CD4-positive, alpha-beta T cell treated with Interleukin-4 for 4 hours (primary cell): ENCODE measurements at regions not wholly inside any gene's neighbourhood (a gene's known extent, or its start where the extent isn't known, plus 50 kb on each side); places are given as distances from the start of the nearest gene placed in this dataset.
A peak's percentile ranks its signal among the peaks of the same experiment; 100 is the strongest.

Experiments
- DNase-seq: peaks from one replicate; pipeline ENCODE4 v3.0.0-alpha.2; 2020

DNA sequence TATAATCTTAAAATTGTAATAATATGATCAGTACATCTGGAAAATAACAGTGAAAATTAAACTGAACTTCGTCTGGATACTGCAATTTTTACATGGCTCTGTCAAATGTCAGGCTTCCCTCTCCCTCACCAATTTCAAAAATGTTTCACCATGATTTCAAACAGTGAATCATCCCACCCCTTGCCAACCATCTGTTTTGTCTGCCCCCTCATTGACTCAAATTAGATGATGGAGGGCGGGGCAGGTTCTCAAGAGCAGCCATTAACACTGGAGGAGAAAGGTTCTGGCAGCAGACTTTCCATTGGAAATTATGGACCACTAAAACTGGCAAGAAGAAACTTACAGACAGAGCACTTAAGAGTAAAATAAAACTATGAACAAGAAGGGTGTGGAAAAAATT, 1195.7 kb upstream of the ZEB2 start:
- DNase-seq: no peak

DNA sequence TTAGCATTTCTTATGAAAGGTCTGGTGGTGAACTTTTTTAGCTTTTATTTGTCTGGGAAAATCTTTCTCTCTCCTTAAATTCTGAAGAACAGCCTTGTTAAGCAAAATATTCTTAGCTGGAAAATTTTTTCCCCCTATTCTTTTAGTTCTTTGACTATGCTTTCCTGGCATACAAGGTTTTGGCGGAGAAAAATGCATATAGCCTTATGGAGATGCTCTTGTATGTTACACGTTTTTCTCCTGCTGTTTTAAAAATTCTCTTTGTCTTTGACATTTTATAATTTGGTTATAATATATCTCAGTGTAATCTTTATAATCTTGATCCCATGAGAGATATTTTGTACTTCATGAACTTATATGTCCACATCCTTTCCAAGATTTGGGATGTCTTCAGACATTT, 1190.4 kb upstream of the ZEB2 start:
- DNase-seq: no peak

DNA sequence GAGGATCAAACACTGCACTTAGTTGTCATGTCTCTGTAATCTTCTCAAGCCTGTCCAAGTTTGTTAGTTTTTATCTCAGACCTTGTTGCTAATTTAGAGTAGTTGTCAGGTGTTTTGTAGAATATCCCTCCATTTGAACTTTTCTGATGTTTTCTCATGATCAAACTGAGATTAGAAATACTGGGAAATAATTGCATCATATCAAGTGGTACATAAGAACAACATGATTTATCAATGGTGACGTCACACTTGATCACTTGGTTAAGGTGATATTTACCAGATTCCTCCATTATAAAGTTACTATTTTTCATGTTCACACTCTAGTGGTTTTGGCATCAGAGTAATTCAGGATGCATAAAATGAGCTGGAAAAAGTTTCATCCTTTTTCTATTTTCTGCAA, 1182.4 kb upstream of the ZEB2 start:
- no peak for DNase-seq

DNA sequence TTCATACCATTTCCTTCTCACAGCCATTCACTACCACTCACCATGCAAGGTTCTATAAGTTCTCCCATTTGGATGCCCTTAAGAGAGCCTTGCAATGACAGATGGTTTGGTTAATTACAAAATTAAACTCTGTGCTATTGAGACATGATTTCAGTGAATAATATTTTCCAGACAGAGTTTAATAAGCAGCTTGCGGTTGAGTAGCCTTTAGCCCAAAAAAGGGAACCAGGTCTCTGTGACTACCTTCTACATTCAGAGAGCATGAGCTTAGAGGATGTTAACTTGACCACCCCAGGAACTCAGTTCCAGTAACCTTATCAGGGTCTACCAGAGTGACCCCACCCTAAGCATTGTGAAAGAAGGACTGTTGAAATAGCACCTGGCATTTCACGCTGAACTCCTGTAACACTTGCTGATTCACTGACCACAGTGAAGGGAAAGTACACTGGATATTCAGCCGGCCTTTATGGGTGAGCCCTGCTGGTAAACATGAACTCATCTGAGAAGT, 1173.1 kb upstream of the ZEB2 start:
- peak; percentile 22 for DNase-seq

DNA sequence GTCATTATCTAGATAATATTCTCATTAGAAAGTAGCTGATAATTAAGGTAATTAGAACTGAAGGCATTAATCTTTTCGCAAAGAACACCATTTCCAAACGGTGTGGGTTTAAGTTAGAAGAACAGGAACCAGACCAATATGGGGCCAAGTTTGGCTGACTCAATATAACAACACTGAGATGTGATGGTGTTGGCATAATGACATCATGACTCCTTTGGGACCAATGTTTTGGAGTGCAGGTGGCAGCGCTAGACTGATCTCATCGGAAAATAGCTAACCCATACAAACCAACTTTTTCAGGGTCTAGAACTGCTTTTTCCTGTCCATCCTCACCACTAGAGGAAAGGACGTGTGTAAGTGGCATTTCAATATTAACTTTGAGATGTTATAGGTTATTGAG, 1171.7 kb upstream of the ZEB2 start:
- DNase-seq: no peak

DNA sequence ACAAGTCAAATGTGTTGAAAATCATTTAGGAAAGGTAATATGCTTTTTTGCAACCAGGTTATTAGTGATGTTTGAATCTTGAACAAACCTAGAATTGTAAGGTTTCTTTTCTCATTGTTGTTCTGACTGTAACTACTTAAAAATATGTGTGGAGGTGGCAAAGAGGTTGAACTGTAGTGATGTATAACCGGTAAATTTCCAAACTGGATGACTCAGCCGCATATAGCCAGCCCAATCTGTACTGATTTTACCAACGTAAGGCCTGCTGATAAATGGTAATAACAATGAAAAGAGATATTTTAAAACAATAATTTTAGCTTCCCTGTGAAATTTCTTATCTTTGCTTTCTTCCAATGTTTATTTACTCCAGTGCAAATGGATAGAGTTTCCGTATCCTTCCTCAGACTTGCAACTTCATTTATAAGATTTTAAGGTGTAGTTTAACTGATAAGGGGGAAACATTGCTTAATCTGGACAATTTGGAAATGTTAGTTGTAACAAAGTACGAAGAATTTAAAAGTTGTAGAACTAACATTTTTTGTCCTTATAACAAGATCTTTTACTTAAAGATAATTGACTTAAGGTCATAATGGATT, 1170.4 kb upstream of the ZEB2 start:
- no peak for DNase-seq

DNA sequence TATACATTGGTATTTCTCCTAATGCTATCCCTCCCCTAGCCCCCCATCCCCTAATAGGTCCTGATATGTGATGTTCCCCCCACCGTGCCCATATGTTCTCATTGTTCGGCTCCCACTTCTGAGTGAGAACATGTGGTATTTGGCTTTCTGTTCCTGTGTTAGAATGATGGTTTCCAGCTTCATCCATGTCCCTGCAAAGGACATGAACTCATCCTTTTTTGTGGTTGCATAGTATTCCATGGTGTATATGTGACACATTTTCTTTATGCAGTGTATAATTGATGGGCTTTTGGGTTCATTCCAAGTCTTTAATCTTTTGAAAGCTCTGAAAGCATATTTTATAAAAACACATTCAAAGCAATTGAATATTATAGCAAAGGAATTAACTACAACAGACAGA, 1169.4 kb upstream of the ZEB2 start:
- DNase-seq: no peak

DNA sequence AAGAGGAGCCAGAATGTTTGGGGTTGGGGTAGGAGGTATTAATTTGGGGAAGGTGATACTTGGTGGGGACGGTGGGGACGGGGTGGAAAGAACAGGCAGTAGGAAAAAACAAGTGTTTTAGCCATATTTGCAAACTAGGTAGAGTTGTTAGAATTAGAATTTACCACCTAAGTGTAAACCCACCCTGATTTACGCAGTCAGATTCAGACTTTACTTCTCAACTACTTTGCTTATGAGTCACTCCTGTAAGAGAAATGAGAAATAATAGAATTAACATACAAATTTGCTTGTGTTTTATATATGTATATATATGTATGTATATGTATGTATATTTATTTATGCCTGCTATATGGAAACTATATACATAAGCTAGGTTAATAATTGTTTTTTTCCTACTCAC, 1168.2 kb upstream of the ZEB2 start:
- DNase-seq: no peak

DNA sequence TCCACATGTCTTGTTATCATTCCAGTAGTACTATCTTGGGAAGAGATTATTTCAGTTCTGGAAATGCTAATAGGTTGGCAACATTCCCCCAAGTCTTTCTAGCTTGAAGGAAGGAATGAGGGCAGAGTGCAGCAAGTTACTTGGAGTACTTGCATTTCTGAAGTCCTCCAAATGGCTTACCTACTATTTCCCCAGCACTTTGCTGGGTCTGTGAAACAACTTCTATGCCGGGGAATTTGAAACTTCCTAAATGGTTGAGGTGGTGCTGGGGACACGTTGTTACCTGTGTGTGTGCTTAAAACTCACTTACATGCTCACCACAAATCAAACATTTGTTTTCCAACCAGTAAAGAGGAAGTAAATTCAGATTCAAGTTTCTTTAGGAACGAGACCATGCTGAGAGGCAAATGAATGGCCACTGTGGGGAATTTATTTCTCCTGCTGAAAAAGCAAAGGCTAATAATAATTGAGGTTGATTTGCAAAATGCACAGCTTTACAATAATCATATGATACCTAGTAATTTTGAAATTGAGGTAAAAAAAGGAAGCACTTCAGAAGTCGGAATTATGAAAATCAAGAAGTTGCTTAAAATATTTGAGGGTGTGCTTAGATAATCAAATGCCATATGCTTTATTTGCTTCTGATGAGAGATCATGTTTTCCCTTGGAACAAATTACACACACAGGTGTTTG, 1167.7 kb upstream of the ZEB2 start:
- DNase-seq: no peak

DNA sequence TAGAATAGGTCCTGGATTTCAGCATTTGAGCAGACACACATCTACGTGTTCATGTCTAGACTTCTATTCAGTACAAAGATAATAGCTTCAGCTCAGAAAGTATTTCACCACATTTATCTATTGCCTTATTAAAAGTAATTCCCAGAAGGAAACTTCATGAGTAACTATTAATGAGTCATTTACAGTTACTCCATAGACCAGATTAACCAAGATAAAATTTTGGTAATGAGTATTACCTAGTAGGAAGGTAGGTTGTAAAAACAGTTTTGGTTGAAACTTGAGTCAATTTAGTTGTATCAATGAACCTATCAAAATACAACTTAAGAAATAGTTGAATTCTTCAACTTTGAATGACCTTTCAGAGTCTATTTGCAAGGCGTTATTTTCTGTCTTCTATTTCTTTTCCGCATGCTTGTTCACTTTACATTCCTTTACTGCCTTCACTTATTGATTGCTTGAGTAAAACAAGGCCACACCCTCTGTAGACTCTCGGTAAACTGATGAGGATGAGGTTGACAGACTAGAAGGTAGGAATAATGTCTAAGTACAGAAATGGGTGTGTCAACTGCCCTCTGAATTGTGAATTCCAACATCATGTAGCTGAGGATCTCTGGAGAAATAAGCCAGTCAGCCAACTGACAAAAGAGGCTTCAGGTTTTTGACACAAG, 1165.6 kb upstream of the ZEB2 start:
- DNase-seq: no peak

DNA sequence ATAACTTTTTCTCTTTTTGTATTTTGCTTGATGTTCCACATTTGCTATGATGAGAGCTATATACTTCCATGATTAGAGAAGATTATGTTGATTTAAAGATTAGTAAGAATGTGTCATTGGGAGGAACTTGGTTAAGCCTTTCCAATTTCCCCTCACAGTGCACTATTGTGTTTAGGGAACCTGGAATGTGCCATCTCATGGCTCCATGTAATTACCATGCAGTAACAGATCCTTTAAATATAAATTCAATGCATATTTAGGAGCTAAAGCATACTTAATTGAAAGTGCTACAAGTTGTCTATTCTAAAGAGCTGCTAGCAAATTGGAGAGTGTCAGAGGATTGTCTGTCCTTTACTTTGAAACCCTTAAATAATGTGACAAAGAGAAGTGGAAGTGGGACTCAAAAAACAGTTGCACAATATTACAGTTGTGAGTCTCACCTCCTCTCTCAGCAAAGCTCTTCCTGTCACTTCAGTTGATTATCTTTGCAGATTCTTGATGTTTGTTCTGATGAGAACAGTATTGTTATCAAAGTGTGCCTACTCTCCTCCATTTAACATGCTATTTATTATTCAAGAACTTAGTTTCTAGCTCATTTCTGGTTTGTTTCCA, 1162.7 kb upstream of the ZEB2 start:
- DNase-seq: no peak

DNA sequence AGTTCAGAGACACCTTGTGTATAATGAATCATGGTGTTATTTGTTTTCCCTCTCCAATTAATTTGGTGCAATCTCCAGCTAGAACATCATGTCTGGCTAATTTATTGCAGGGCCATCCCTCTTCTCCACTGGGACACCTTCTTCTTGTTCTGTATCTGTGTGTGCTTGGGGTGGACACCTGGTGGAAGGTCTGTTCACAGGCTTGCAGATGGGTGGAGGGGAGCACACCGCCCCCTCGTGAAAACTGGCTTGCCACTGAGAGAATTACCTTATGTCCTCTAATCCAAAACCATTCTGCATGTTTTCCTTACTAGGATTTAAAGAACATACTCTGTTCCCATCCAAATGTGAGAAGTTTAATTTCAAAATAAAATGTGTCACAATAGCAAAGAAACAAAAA, 1160.4 kb upstream of the ZEB2 start:
- DNase-seq: no peak

DNA sequence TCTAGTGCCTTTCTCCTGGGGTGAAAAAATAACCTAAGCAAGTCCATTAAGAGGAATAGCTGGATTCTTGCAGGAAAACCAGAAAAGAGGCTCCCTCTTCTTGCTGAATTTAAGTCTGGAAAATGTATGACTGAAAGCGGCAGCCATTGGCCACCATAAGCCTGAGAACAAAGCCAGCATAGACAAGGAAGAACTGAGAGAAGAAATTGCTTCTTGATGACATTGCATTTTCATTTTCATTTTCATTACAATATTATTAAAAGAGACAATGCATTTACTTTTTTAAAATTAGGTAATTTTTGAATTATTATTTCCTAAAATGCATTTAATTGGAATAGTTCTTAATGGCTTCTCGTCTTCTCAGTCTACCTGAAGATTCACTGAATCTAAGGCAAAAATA, 1157.5 kb upstream of the ZEB2 start:
- DNase-seq: no peak

DNA sequence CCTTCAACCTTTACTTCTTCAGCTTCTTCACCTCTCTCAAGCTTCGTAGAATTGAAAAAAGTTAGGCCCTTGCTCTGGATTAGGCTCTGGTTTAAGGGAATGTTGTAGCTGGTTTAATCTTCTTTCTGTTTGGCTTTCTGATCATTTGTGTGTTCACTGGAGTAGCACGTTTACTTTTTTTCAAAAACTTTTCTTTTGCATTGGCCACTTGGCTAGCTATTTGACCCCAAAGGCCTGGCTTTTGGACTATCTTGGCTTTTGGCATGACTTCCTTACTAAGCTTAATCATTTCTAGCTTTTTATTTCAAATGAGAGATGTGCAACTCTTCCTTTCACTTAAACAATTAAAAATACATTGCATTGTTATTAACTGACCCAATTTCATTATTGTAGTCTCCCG, 1154.8 kb upstream of the ZEB2 start:
- DNase-seq: no peak

DNA sequence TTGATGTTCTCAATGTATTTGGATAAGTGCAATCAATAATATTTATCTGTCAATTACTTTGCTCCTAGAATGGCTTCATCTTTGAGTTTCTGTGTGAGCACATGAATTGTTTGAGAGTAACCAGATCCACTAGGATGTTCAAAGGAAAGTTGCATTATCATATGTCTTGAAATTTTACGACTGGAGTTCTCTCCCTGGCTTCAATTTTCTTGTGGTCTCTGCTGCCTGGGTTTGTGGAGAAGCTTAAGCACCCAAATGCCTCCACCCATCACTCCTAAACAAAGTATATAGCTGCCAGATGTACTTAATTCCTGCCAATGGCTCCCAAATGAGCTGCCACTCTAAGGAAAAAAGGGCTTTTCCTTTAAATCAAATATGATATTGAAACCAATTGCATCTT, 1149.4 kb upstream of the ZEB2 start:
- no peak for DNase-seq

DNA sequence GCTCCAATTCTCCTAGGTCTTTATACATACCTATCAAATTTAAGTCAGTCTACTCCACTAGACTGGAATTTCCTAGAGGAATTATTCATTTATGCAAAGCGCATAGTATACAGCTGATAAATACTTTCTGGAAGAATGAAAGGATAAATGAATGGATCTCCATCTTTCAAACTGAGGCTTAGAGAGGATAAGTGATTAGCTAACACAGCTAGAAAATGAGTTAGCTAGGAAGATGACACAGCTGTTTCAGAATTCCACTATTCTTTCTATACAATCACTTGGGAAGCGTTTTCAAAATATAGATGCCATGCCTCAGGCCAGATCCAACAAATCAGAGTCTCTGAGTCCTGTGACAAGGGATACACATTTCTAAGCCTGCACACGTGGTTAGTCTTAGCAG, 1146.6 kb upstream of the ZEB2 start:
- DNase-seq: no peak

DNA sequence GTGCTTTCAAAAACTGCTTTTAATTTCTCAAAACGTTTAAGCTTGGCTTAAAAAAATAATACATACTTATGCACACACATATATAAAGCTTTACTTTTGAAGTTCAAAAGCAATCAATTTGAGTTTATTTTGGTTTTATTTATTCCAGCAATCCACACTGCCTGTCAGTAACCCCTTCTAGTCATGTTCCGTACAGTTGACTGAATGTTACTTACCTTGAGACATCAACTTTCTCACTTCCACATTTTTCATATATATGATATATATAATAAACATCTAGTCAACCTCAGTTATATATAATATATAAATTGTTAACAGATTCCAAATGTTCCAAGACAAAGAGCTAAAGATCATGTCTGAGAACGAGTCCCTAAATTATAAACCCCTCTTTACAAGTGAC, 1137.3 kb upstream of the ZEB2 start:
- DNase-seq: no peak

DNA sequence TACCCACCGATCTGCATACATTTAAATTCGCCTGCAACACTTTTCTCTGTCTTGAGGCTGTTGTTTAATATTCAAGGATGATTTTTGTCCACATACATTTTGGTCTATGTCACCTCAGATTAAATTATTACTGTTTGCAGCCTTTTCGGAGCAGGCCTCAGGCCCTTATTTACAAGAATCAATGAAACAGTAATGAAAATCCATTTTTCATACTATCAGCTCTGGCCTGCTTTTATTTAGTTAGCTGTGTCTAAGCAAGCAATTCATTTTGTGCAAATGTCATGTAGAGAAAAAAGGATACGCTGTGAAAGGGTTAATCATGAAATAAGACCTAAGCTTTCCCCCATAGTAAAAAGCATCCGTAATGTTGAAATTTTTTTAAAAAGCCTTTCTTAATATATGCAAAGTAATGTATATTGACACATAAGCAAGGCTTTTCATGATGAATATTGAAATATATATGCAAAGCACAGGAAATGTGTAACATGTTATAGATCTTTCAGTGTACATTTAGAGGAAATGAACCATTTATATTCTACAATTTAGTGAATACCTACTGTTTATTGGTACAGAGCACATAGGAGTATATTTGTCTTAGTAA, 1135.3 kb upstream of the ZEB2 start:
- no peak for DNase-seq

DNA sequence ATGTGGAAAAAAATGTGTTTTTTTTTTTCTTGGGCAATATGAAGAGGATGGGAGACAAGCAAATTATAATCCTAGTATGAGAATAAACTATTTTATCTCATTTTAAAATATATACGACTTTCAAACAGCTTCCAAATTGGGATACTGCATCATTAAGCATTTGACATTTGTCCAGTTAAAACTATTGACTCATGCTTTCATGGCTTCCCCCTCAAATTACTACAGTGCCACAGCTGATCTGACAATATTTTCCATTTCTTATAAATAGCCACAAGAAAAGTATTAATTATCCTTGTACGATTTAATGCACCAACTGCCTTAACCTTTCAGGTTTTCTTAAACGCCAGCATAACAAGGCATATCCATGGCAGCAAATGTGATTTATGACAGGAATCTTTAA, 1134.8 kb upstream of the ZEB2 start:
- no peak for DNase-seq

DNA sequence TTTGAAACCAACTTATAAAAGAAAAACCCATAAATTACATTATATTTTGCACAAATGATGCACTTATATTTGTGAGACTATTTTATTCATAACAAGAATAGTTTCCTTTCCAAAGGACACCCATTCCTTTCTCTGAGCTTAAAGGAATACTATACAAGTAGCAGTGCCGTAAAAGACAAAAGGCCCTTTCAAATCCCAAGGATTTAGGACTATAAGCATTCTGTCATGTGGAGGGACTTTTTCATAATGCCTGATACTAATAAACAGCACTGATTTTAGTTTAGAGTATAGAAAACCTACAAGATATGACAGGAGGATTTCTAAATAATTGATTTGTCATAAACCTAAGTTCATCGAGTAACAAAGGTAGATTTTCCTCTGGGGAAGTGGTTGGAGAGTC, 1134.2 kb upstream of the ZEB2 start:
- DNase-seq: no peak

DNA sequence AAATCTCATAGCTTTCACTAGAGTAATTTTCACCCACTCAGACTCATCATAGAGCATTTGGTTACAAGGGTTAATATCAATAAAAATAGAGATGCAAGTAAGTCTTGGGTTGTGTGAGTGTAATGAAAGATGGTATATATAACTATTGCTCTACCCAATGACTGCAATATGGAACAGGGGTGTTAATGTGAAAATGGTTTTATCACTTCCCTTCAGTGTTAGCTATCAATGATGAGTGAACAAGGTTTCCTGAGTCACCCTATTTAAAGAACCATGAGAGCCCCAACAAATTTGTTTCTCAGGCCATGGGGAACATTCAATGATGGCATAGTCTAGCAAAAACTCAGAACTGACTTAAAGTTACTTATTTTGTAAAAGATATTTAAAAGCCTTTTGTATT, 1133.6 kb upstream of the ZEB2 start:
- no peak for DNase-seq

DNA sequence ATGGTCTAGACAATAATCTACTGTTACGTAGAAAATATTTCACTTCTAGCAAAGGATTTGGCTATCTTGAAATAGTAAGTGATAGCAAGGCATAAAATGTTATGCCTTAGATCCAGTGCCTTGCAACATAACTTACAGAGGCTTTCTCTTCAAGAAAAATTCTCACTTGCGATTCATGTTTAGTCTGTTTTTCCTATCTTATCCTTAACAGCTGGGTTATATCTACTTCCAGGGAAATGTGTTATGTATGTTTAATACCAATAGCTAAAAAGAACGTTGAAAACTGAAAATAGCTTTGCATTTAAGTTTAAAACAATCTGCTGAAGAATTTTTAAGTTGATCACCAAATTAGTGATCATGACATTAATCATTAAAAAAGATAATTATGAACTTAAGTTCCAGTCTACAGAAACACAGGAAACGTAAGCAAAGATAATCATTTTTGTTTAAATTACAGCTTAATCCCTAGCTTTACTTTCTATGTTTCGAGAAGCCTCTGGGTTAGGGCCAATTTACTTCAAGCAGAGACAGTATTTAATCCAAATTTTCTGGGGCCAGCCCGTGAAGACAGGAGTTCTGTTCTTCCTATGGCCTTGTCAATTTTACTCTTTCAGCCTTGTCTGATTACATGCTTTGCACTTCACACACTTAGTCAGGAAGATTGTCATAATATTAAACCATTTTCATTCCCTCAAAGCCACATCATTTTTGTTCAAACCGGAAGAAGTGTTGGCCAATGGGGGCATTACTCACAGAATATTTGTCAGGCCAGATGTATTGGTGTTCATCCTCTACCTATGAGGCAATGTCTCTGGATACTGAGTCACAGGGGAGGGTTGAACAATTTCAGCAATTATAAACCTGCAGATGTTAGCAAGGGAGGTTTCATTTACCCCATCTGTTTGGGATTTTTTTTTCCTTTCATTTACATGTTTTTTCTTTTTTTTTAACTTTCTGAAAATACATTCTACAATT, 1132.9 kb upstream of the ZEB2 start:
- no peak for DNase-seq
